WTC11 (cell line): ENCODE measurements at regions not wholly inside any gene's neighbourhood (a gene's known extent, or its start where the extent isn't known, plus 50 kb on each side); places are given as distances from the start of the nearest gene placed in this dataset.

Experiments used
- ATAC-seq: fragments of 200-7000 bp; cut with Tn5 transposase; 2 replicates; pipeline ENCODE4 v1.10.0; 2021; ENCODE audit warnings: mild to moderate bottlenecking, moderate library complexity
- CTCF ChIA-PET: fragments of 300-600 bp; sonication (Branson Sonifier 250); formaldehyde crosslinking; loops from one replicate; lab custom pipeline; 2021; ENCODE audit warnings: antibody characterized with exemption; lab: Charles Lee
- POLR2A ChIA-PET: fragments of 350-600 bp; sonication (Branson Sonifier 250); formaldehyde crosslinking; loops from one replicate; lab custom pipeline; 2021; ENCODE audit warnings: antibody characterized with exemption; lab: Charles Lee
- DNase-seq: peaks from one replicate; pipeline ENCODE4 v3.0.0; 2021; ENCODE audit warnings: low spot score
- H3K27ac Mint-ChIP-seq: 2 replicates; pipeline ENCODE4 v1.8.0; 2021; ENCODE audit warnings: mixed read lengths
- H3K27me3 Mint-ChIP-seq: 2 replicates; pipeline ENCODE4 v1.8.0; 2021; ENCODE audit warnings: low read depth, mild to moderate bottlenecking, moderate library complexity, mixed read lengths
- H3K36me3 Mint-ChIP-seq: 2 replicates; pipeline ENCODE4 v1.8.0; 2021; ENCODE audit warnings: mixed read lengths
- H3K4me1 Mint-ChIP-seq: 2 replicates; pipeline ENCODE4 v1.8.0; 2022; ENCODE audit warnings: mixed read lengths
- H3K4me3 Mint-ChIP-seq: 2 replicates; pipeline ENCODE4 v1.8.0; 2021; ENCODE audit warnings: mild to moderate bottlenecking, moderate library complexity, mixed read lengths
- H3K9me3 Mint-ChIP-seq: 2 replicates; pipeline ENCODE4 v1.8.0; 2021; ENCODE audit warnings: mixed read lengths
- FOXK1 ChIP-seq: sonication (generic); formaldehyde crosslinking; IDR thresholded peaks from 2 replicates; pipeline ENCODE4 v1.8.0; 2022; ENCODE audit warnings: mild to moderate bottlenecking, moderate library complexity, missing genetic modification reagents
- FOXP1 ChIP-seq: sonication (generic); formaldehyde crosslinking; IDR thresholded peaks from 2 replicates; pipeline ENCODE4 v1.8.0; 2022; ENCODE audit warnings: missing genetic modification reagents, mild to moderate bottlenecking, moderate library complexity, borderline replicate concordance
- JAZF1 ChIP-seq: fragments of 250-450 bp; sonication (Bioruptor Pico); IDR thresholded peaks from 2 replicates; pipeline ENCODE4 v1.9.0; 2021; ENCODE audit warnings: moderate library complexity, mild to moderate bottlenecking, inconsistent platforms
- JUN ChIP-seq: sonication (generic); formaldehyde crosslinking; IDR thresholded peaks from 2 replicates; pipeline ENCODE4 v1.8.0; 2023; ENCODE audit warnings: mild to moderate bottlenecking, missing genetic modification reagents
- MAX ChIP-seq: sonication (generic); formaldehyde crosslinking; IDR thresholded peaks from 2 replicates; pipeline ENCODE4 v1.8.0; 2022; ENCODE audit warnings: mild to moderate bottlenecking, missing genetic modification reagents
- MYBL2 ChIP-seq: sonication (generic); formaldehyde crosslinking; IDR thresholded peaks from 2 replicates; pipeline ENCODE4 v1.8.1; 2023; ENCODE audit warnings: mild to moderate bottlenecking, moderate library complexity, missing genetic modification reagents
- NFE2L1 ChIP-seq: sonication (generic); formaldehyde crosslinking; IDR thresholded peaks from 2 replicates; pipeline ENCODE4 v1.8.1; 2023; ENCODE audit warnings: missing genetic modification reagents
- NFYB ChIP-seq: sonication (generic); formaldehyde crosslinking; conservative IDR thresholded peaks from 2 replicates; pipeline ENCODE4 v1.8.0; 2022; ENCODE audit warnings: low read depth, missing genetic modification reagents
- NR3C1 ChIP-seq: sonication (generic); formaldehyde crosslinking; conservative IDR thresholded peaks from 2 replicates; pipeline ENCODE4 v1.8.1; 2023; ENCODE audit warnings: low read depth, mild to moderate bottlenecking, missing genetic modification reagents
- PREB ChIP-seq: sonication (generic); formaldehyde crosslinking; IDR thresholded peaks from 2 replicates; pipeline ENCODE4 v1.8.1; 2022; ENCODE audit warnings: mild to moderate bottlenecking, missing genetic modification reagents, moderate library complexity, borderline replicate concordance
- RELA ChIP-seq: sonication (generic); formaldehyde crosslinking; IDR thresholded peaks from 2 replicates; pipeline ENCODE4 v1.8.1; 2022; ENCODE audit warnings: missing genetic modification reagents, mild to moderate bottlenecking, borderline replicate concordance
- RORB ChIP-seq: fragments of 250-450 bp; sonication (Bioruptor Pico); IDR thresholded peaks from 2 replicates; pipeline ENCODE4 v1.9.0; 2021; ENCODE audit warnings: mild to moderate bottlenecking
- TEAD1 ChIP-seq: sonication (generic); formaldehyde crosslinking; IDR thresholded peaks from 2 replicates; pipeline ENCODE4 v1.8.0; 2022; ENCODE audit warnings: mild to moderate bottlenecking, missing genetic modification reagents
- TEAD4 ChIP-seq: sonication (generic); formaldehyde crosslinking; IDR thresholded peaks from 2 replicates; pipeline ENCODE4 v1.8.0; 2022; ENCODE audit warnings: mild to moderate bottlenecking, missing genetic modification reagents
- USF1 ChIP-seq: sonication (generic); formaldehyde crosslinking; IDR thresholded peaks from 2 replicates; pipeline ENCODE4 v1.8.0; 2022; ENCODE audit warnings: mild to moderate bottlenecking, missing genetic modification reagents
- ZNF263 ChIP-seq: sonication (generic); formaldehyde crosslinking; IDR thresholded peaks from 2 replicates; pipeline ENCODE4 v1.8.1; 2022; ENCODE audit warnings: low read depth, mild to moderate bottlenecking, moderate library complexity, missing genetic modification reagents
- ZNF317 ChIP-seq: sonication (generic); formaldehyde crosslinking; IDR thresholded peaks from 2 replicates; pipeline ENCODE4 v1.8.1; 2023; ENCODE audit warnings: low read depth, mild to moderate bottlenecking, moderate library complexity, missing genetic modification reagents, borderline replicate concordance
- ZNF396 ChIP-seq: fragments of 250-450 bp; sonication (Bioruptor Pico); IDR thresholded peaks from 2 replicates; pipeline ENCODE4 v1.8.0; 2021; ENCODE audit warnings: mild to moderate bottlenecking, moderate library complexity, borderline replicate concordance
- ZNF423 ChIP-seq: fragments of 250-450 bp; sonication (Bioruptor Pico); IDR thresholded peaks from 2 replicates; pipeline ENCODE4 v2.1.2; 2022; ENCODE audit warnings: mild to moderate bottlenecking, moderate library complexity
- ZNF425 ChIP-seq: fragments of 250-450 bp; sonication (Bioruptor Pico); conservative IDR thresholded peaks from 2 replicates; pipeline ENCODE4 v1.9.0; 2021; ENCODE audit warnings: mild to moderate bottlenecking
- TF ChIP-seq, protein P1 (sequence below): sonication (generic); formaldehyde crosslinking; conservative IDR thresholded peaks from 2 replicates; pipeline ENCODE4 v1.8.1; 2022; ENCODE audit warnings: mild to moderate bottlenecking, missing genetic modification reagents
- TF ChIP-seq, protein P2 (sequence below): sonication (generic); formaldehyde crosslinking; IDR thresholded peaks from 2 replicates; pipeline ENCODE4 v1.8.1; 2023; ENCODE audit warnings: mild to moderate bottlenecking, missing genetic modification reagents

DNA sequence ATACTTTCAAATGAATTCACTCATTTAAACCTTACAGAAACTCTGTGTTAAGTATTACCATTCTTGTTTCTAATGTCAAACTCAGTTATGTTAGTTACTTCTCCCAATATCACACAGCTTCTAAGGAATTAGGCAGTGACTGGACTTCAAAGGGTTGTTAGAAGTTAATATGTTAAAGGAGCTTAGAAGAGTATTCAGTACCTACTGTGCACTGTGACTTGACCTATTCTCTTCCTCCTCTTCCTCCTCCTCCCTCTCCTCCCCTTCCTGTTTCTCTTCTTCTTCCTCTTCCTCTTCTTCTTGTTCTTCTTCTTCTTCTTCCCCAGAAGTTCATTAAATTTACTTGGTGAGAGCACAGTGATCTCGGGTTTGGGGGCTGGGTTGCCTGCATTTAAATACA lies 325.6 kb upstream of the SLC35B3 start (continued):
- TF ChIP-seq JUN (CRISPR knock-in tag) (no peak), PREB (no peak), RELA (no peak)

- Mint-ChIP-seq H3K27me3 (no peaks in the 10 kb centered on the region), H3K27ac (no peak overlapping the region), H3K4me3 (no peak overlapping the region), H3K4me1 (peaks cover 19% of the 10 kb centered on the region), H3K36me3 (no peaks in the 10 kb centered on the region), H3K9me3 (no peaks in the 10 kb centered on the region; the same call in 1 of the 2 replicates)
- ChIA-PET CTCF (no interaction called here), POLR2A (no interaction called here)
- ATAC-seq = no peak
- no peak for DNase-seq
- no peak for TF ChIP-seq RORB (CRISPR knock-in tag)
- no peak for TF ChIP-seq JUN (CRISPR knock-in tag)
- TF ChIP-seq NFE2L1 = no peak
- TF ChIP-seq, protein P1, sequence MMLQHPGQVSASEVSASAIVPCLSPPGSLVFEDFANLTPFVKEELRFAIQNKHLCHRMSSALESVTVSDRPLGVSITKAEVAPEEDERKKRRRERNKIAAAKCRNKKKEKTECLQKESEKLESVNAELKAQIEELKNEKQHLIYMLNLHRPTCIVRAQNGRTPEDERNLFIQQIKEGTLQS (CRISPR knock-in tag) = no peak
- no peak for TF ChIP-seq ZNF423 (CRISPR knock-in tag)
- TF ChIP-seq MYBL2 (CRISPR knock-in tag) = no peak
- no peak for TF ChIP-seq MAX (CRISPR knock-in tag)
- no peak for TF ChIP-seq TEAD4
- TF ChIP-seq RELA = no peak
- TF ChIP-seq FOXP1 (CRISPR knock-in tag) = no peak
- no peak for TF ChIP-seq JAZF1 (CRISPR knock-in tag)
- TF ChIP-seq USF1 = no peak
Measured at GRCh38 chr6:8758412-8758811, 323.1 kb upstream of the SLC35B3 start.

DNA sequence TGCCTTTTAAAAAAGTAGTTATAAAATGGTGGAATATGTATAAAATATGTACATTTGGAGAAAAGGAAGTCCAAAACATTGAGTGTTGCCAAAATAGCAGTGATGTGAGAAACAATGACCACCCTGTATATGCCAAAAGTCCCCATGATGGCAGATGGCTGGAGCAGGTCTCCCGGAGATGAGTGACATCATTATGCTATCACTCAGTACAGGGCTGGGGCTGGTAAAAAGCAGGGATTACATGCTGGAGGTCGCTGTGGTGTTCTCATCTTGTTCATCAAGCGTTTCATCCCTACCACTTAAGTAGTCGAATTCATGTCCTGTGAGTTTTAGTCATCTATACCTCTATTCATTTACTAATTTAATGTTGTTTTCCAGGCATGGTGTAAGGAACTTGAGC lies 315.3 kb upstream of the SLC35B3 start:
- ATAC-seq = no peak
- Mint-ChIP-seq H3K27me3 (no peaks in the 10 kb centered on the region), H3K9me3 (no peaks in the 10 kb centered on the region), H3K4me3 (no peak overlapping the region), H3K27ac (no peak overlapping the region), H3K4me1 (no peaks in the 10 kb centered on the region), H3K36me3 (no peaks in the 10 kb centered on the region)
- no peak for TF ChIP-seq NFE2L1
- TF ChIP-seq TEAD1 (CRISPR knock-in tag) = no peak
- TF ChIP-seq NFYB (CRISPR knock-in tag) = no peak
- TF ChIP-seq, protein P2, sequence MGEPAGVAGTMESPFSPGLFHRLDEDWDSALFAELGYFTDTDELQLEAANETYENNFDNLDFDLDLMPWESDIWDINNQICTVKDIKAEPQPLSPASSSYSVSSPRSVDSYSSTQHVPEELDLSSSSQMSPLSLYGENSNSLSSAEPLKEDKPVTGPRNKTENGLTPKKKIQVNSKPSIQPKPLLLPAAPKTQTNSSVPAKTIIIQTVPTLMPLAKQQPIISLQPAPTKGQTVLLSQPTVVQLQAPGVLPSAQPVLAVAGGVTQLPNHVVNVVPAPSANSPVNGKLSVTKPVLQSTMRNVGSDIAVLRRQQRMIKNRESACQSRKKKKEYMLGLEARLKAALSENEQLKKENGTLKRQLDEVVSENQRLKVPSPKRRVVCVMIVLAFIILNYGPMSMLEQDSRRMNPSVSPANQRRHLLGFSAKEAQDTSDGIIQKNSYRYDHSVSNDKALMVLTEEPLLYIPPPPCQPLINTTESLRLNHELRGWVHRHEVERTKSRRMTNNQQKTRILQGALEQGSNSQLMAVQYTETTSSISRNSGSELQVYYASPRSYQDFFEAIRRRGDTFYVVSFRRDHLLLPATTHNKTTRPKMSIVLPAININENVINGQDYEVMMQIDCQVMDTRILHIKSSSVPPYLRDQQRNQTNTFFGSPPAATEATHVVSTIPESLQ (CRISPR knock-in tag) = no peak
- no peak for DNase-seq
- ChIA-PET POLR2A (no interaction called here), CTCF (no interaction called here)

DNA sequence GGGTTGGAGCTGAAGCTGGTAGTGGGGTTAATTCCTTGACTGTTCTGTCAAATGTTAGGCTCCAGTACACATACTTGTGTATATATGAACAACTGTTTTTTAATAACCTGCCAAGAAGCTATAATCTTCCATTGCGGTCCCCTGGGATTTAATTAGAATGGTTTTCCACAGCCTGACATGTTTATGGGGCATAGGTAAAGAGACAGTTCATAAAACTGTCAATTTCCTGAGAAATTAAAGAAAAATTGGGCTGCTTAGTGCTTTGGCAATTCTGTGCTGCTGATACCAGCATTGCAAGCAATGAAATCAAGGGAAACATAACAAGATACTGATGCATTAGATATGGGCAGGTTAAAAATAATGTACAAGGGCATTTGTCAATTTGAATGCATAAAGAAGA lies 314.1 kb upstream of the SLC35B3 start:
- H3K27ac Mint-ChIP-seq = no peak overlapping the region
- POLR2A ChIA-PET = no interaction called here
- CTCF ChIA-PET = no interaction called here
- no peak for TF ChIP-seq ZNF396 (CRISPR knock-in tag)
- no peak for TF ChIP-seq ZNF263
- no peak for TF ChIP-seq NR3C1 (CRISPR knock-in tag)
- TF ChIP-seq ZNF425 (CRISPR knock-in tag) = no peak
- TF ChIP-seq FOXK1 (CRISPR knock-in tag) = no peak
- TF ChIP-seq JUN (CRISPR knock-in tag) = no peak
- TF ChIP-seq JAZF1 (CRISPR knock-in tag) = no peak
- no peak for TF ChIP-seq ZNF317 (CRISPR knock-in tag)

More for the DNA sequence above, 314.1 kb upstream of the SLC35B3 start:
- Mint-ChIP-seq H3K4me3 (no peak overlapping the region), H3K9me3 (no peaks in the 10 kb centered on the region), H3K27me3 (no peaks in the 10 kb centered on the region), H3K4me1 (peaks cover 3% of the 10 kb centered on the region; the same call in 1 of the 2 replicates), H3K36me3 (no peaks in the 10 kb centered on the region)
- DNase-seq (no peak), ATAC-seq (no peak)
